ENCODE measurements at regions not wholly inside any gene's neighbourhood (a gene's known extent, or its start where the extent isn't known, plus 50 kb on each side); places are given as distances from the start of the nearest gene placed in this dataset.

GRCh38 chr5:54831233-54831632, 154.2 kb downstream of the ESM1 start:
- TF ChIP-seq FOXP2 (optimal IDR thresholded peaks at IDR 0.05; ENCODE audit: borderline replicate concordance, extremely low read depth, extremely low read length, insufficient read depth) (no peak), TAF1 (IDR thresholded peaks at IDR 0.05; ENCODE audit: borderline replicate concordance, insufficient read depth, low read length) (no peak), SIN3A (IDR thresholded peaks at IDR 0.05; ENCODE audit: borderline replicate concordance, insufficient read depth, low read length) (no peak), POLR2AphosphoS5 (IDR thresholded peaks at IDR 0.05; ENCODE audit: low read depth, low read length) (no peak)
- TF ChIP-seq, protein P1, sequence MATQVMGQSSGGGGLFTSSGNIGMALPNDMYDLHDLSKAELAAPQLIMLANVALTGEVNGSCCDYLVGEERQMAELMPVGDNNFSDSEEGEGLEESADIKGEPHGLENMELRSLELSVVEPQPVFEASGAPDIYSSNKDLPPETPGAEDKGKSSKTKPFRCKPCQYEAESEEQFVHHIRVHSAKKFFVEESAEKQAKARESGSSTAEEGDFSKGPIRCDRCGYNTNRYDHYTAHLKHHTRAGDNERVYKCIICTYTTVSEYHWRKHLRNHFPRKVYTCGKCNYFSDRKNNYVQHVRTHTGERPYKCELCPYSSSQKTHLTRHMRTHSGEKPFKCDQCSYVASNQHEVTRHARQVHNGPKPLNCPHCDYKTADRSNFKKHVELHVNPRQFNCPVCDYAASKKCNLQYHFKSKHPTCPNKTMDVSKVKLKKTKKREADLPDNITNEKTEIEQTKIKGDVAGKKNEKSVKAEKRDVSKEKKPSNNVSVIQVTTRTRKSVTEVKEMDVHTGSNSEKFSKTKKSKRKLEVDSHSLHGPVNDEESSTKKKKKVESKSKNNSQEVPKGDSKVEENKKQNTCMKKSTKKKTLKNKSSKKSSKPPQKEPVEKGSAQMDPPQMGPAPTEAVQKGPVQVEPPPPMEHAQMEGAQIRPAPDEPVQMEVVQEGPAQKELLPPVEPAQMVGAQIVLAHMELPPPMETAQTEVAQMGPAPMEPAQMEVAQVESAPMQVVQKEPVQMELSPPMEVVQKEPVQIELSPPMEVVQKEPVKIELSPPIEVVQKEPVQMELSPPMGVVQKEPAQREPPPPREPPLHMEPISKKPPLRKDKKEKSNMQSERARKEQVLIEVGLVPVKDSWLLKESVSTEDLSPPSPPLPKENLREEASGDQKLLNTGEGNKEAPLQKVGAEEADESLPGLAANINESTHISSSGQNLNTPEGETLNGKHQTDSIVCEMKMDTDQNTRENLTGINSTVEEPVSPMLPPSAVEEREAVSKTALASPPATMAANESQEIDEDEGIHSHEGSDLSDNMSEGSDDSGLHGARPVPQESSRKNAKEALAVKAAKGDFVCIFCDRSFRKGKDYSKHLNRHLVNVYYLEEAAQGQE (IDR thresholded peaks at IDR 0.05; ENCODE audit: insufficient read depth in 1 of 2, low read depth in 2 of 2, low read length in 2 of 2): no peak

- no peak for TF ChIP-seq SIN3A (IDR thresholded peaks at IDR 0.05; ENCODE audit: borderline replicate concordance, insufficient read depth, low read length)
- TF ChIP-seq TAF1 (IDR thresholded peaks at IDR 0.05; ENCODE audit: borderline replicate concordance, insufficient read depth, low read length): no peak
- no peak for TF ChIP-seq FOXP2 (optimal IDR thresholded peaks at IDR 0.05; ENCODE audit: borderline replicate concordance, extremely low read depth, extremely low read length, insufficient read depth)
- TF ChIP-seq, protein P1 (IDR thresholded peaks at IDR 0.05; ENCODE audit: insufficient read depth in 1 of 2, low read depth in 2 of 2, low read length in 2 of 2): no peak
- no peak for TF ChIP-seq POLR2AphosphoS5 (IDR thresholded peaks at IDR 0.05; ENCODE audit: low read depth, low read length)
These were observed 155.5 kb downstream of the ESM1 start for GRCh38 chr5:54829676-54830535.

DNA sequence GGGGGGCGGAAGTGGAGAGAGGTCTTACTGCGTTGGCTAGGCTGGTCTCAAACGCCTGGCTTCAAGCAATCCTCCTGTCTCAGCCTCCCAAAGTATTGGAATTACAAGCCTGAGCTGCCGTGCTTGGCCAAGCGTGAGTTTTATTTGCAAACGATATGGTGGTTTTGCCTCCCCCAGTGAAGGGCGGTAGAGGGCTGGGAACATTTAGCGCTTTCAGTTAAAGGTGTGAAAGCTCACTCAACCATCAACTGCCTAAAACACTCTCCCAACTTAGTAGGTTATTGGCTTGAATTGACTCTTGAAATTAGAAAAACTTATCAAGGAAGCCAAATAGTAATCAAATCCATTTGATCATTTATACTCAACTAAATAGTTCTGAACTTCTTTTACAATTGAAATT, 156.3 kb downstream of the ESM1 start:
- no peak for TF ChIP-seq FOXP2 (optimal IDR thresholded peaks at IDR 0.05; ENCODE audit: borderline replicate concordance, extremely low read depth, extremely low read length, insufficient read depth)
- TF ChIP-seq POLR2AphosphoS5 (IDR thresholded peaks at IDR 0.05; ENCODE audit: low read depth, low read length): no peak
- no peak for TF ChIP-seq TAF1 (IDR thresholded peaks at IDR 0.05; ENCODE audit: borderline replicate concordance, insufficient read depth, low read length)
- no peak for TF ChIP-seq SIN3A (IDR thresholded peaks at IDR 0.05; ENCODE audit: borderline replicate concordance, insufficient read depth, low read length)
- TF ChIP-seq, protein P1 (IDR thresholded peaks at IDR 0.05; ENCODE audit: insufficient read depth in 1 of 2, low read depth in 2 of 2, low read length in 2 of 2): no peak

GRCh38 chr5:54828151-54828550, 157.2 kb downstream of the ESM1 start:
- TF ChIP-seq POLR2AphosphoS5 (IDR thresholded peaks at IDR 0.05; ENCODE audit: low read depth, low read length): no peak
- TF ChIP-seq SIN3A (IDR thresholded peaks at IDR 0.05; ENCODE audit: borderline replicate concordance, insufficient read depth, low read length): no peak
- TF ChIP-seq FOXP2 (optimal IDR thresholded peaks at IDR 0.05; ENCODE audit: borderline replicate concordance, extremely low read depth, extremely low read length, insufficient read depth): no peak
- TF ChIP-seq, protein P1 (IDR thresholded peaks at IDR 0.05; ENCODE audit: insufficient read depth in 1 of 2, low read depth in 2 of 2, low read length in 2 of 2): no peak
- TF ChIP-seq TAF1 (IDR thresholded peaks at IDR 0.05; ENCODE audit: borderline replicate concordance, insufficient read depth, low read length): no peak

Measured in PFSK-1 (cell line).